LoVo (cell line): ENCODE measurements at regions not wholly inside any gene's neighbourhood (a gene's known extent, or its start where the extent isn't known, plus 50 kb on each side); places are given as distances from the start of the nearest gene placed in this dataset.
"Not testable (repeated sequence)": the region's sequence is repeated elsewhere in the genome, so short reads cannot be mapped to it uniquely, and the experiment has no call there.

Experiments used
- DNase-seq: peaks from one replicate; pipeline ENCODE4 v3.0.0-alpha.2; 2016; ENCODE audit warnings: low spot score

DNA sequence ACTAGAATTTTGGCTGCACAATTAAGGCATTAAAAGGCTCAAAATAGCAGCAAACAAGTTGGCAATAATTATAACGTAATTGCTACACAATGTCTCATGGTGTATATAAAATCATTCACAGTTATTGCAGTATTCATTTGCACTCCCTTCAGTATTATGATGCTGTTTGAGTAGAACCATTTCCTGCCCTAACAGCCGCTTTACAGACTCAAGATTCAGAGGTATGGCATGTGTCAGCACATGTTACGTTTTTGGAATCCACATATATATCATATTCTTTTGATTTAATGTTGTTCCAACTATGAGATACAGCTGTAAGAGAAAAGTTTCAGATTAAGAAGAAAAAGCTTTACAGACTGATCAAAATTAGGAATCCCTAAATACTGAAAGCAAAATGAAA lies 56.3 kb upstream of the NCKAP5 start:
- no peak for DNase-seq

GRCh38 chr2:133627741-133628140 lies 59.5 kb upstream of the NCKAP5 start:
- no peak for DNase-seq

GRCh38 chr2:133633309-133633708 lies 65.0 kb upstream of the NCKAP5 start:
- DNase-seq = no peak

- DNase-seq = no peak
Observed at GRCh38 chr2:133633881-133634409, 65.7 kb upstream of the NCKAP5 start.

GRCh38 chr2:133635131-133635530 lies 66.9 kb upstream of the NCKAP5 start:
- DNase-seq = no peak

GRCh38 chr2:133636287-133636686 lies 68.0 kb upstream of the NCKAP5 start:
- no peak for DNase-seq

DNA sequence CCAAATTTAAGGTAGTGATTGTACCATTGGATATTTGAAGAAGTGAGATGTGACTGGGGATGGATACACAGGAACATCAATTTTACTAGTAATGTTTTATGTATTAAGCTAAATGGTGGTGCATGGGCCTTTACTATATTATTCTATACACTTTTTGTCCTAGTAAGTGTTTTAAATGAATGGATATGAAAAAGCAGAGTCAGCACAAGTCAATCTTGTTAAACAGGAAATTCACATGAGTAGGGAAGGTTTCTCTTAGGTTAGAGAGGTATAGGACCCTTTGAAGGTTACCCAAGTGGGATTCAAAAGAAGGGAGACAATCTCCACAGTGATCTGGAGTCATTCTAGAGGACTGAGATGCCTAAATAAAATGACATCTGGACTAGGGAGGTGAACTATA lies 71.8 kb upstream of the NCKAP5 start:
- DNase-seq = no peak

DNA sequence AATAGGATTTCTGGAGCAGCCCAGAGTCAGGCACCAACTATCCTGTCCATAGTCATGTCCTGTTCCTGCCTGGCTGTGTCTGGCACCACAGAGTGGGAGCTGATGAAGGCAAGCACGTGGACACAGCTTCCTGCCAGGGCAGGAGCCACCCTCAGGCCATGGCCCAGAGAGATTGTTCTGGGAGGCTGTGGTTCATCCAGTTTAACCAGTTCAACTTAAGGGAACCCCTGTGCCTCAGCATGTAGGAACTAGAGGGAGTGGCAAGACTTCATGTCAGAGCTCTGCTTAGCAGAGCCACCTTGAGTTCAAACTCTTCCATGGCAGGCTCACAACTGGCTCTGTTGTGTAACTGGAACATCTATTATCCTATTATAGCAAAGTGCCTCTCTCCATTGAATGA lies 73.2 kb upstream of the NCKAP5 start:
- peak; percentile 5 for DNase-seq

DNA sequence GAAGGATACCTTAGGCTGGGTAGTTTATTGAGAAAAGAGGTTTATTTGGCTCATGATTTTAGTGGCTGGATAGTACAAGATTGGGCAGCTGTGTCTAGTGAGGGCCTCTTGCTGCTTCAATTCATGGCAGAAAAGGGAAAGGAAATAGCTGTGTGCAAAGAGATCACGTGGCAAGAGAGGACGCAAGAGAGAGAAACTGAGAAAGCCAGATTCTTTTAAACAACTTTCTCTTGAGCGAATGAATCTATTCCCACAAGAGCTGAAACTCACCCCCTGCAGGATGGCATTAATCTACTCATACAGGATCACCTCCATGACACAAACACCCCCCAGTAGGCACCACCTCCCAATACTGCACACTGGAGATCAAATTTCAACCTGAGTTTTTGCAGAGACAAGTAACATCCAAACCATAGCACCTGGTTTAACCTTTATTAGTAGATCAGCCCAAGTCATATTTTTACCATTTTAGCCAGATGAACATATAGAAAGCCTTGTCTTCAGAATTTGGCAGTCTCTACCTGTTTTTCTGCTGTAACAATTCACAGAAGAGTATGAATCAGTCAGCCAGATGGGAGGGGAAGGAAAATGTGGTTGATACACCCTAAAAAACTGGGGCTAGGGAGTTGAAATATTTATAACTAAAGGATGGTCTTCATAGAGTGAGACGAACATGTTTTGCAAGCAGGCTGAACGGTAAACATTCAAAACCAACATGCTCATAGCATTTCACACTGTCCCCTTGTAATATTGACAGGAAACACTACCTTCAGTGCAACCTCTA lies 73.9 kb upstream of the NCKAP5 start:
- no peak for DNase-seq

DNA sequence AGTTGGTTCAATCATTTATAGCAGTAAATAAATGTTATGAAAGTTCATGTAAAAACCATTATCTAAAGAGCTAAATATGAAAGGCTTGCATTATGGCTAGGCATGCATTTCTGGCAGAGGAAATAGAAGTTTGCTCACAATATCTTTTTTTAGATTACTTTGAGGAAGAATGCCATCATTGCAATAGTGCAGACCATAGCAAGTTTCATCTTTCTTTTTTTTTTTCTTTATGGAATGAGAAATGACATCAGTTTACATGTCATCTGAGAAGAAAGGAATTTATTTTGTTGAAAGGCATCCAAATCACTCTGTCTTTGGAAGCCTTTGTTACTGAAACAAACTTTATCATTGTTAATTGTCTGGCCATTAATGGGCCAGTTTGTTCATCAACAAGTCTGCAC lies 74.5 kb upstream of the NCKAP5 start:
- no peak for DNase-seq

DNA sequence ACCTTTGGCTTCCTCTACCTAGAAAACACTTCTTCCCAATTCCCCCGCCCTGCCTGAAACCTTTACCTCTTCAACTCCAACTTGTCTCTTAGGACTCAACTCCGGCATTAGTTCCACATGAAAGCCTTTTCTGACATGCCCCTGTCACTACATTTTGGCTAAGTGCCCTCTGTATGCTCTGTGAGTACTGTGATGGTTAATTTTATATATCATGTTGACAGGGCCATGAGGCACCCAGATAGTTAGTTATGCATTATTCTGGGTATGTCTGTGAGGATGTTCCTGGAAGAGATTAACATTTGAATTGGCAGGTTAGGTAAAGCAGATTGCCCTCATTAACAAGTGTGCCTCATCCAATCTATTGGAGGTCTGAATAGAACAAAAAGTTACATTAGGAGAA lies 75.6 kb upstream of the NCKAP5 start:
- DNase-seq = no peak

DNA sequence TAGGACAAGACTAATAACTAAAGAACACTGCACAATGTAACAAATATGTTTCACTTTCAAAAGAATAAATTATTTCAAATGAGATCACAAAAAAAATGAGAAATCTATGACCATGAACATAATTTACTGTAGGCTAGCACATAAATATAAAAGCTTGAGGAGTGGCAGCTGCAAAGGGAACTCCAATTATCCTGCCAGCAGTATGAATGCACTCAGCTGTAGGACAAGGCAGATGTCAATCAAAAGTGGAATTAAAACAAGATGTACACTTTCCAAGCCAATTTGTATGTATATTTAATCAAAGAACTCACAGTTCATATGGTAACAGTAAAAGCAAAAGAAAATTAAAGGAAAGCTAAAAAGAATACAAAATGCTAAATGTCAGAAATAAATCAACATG lies 76.6 kb upstream of the NCKAP5 start:
- no peak for DNase-seq

- DNase-seq = not testable (repeated sequence)
Observed at GRCh38 chr2:133647386-133647785, 79.1 kb upstream of the NCKAP5 start.

DNA sequence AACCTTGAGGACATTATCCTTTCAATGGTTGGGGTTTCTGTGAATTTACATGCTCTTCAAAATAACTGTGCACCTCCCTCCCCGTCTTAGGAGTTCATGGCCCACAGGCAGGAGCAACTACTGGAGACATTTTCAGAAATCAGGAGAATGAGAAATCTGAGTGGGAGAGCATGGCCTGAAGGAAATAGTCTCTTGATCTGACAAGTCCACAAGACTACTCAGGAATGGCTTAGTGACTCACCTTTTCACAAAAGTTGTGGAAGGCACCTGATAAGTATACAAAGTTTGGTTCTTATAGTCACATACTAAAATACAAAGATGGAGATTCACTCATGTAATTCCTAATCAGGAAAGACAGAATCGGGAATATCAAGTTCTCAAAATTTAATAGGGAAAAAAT lies 83.6 kb upstream of the NCKAP5 start:
- DNase-seq = no peak

DNA sequence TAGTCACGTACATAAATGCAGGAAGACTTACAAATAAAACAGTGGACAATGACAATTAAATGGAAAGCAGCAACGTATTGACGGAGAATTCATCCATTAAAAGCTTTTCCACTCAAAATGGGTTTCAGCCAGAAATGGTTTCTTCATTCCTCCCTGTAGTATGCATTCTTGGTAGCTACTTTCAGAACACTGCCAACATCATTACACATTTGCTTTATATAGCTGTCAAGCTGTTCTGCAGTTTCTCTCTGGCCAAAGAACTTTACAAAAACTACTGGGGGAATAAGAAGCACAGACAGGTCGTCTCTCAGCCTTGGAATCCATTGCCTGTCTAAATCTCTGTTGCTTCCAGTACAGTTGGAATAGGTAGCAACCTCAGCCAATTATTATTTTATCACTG lies 84.1 kb upstream of the NCKAP5 start:
- no peak for DNase-seq

DNA sequence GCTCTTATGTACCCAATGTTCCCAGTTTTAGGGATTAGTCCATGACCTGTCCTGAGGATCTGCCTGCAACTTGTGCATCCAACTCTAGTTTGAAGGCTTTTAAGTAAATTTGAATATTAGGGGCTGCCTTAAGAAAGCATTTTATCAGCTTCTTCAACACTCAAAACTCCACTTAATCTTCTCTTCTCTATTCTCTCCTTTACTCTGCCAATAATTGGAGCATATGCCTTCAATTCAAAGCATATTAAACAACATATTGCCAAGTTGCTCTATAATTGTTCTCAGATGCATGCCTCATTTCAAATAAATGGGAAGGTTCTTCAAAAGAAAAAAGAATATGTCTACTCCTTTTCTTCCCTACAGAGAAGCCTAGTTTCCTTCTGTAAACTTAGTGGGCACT lies 84.8 kb upstream of the NCKAP5 start:
- no peak for DNase-seq

GRCh38 chr2:133654949-133655348 lies 86.7 kb upstream of the NCKAP5 start:
- no peak for DNase-seq

DNA sequence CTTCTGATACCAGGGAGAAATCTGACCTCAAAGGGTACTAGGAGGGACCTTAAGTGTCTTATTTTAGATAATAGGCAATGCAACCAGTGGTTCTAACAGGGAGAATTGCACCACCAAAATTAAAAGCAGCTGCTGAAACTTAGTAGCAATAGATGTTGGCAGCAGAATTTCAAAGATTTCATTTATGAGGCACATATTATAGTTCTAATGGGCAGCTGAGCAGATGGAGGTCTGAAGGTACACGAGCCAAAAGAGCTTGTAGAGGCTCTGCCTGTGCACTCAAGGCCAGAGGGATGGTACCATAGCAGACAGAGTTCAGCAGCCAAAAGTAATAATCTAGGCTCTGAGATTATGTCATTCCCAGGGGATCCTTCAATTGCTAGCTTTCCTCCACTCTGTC lies 87.3 kb upstream of the NCKAP5 start:
- no peak for DNase-seq

DNA sequence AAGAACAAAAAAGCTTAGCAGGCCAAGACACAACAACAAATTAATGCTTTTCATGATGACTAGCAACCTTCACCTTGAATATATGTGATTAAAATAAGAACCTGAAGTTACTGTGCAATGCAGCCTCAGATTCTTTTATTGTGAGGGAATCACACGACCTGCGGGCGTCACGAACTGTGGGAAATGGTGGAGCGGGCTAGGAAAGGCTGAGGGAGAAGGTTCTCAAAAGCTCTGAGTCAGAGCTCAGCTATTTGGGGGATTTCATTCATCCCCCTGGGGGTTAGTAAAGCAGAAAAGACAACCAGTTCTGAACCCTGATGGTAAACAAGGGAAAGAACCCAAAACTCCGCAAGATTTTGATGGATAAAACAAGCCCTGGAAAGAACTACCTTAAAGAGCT lies 89.3 kb upstream of the NCKAP5 start:
- DNase-seq = no peak

- DNase-seq = no peak
Observed at GRCh38 chr2:133658020-133658903, 90.0 kb upstream of the NCKAP5 start.

DNA sequence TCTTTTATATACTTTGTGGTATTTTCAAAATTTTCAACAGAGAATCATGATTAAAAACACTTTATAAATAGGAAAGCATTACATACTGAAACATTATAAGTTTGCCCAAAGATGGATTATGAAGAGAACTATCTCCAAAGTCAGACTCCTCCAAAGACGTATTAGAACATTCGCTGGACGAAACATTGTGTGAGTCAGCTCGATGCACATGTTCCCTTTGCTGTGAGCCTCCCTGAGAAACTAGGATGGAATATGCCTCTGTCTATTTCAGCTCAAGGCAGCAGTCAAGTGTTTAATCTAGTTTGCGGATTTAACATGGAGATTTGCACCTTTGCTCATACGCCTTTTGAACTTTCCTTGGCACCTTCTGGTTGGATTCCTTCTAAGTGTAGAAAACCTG lies 92.2 kb upstream of the NCKAP5 start:
- DNase-seq = no peak

DNA sequence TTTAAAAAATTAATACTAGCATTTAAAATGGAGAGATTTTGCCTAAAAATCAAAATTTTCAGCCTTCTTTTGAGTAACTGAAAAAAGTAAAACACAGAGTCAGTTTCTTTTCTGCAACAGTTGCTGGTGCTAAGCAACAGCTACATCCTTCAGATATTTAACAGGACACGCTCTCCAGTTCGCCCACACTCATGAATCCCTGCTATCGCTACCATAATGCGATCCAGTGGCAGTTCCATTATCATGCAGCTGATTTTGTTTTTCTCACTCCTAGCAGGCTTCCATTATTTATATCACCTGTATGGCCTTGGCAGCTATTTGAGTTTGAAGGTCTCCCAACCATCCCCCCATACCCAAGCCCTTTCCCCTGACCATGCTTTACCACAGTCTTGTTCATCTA lies 93.1 kb upstream of the NCKAP5 start:
- no peak for DNase-seq

DNA sequence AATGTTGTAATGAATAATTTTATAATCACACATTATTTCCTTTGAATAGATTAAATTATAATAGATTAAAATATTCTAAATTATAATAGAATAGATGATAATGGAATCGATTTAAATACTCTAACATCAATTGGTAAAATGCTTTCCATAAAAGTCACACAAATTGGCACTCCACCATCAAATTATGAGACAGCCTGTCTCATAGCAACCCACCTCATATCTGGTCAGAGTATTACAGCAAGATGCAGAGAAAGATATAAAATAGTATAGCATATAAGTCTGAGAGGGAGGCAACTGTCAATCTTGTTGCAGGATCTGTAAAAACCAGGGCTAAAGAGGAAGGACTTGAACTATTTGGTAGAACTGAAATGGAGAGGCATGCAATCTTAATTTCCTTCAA lies 98.4 kb upstream of the NCKAP5 start:
- no peak for DNase-seq
